Mucosa of rectum (tissue), 2 donors: ENCODE measurements at regions not wholly inside any gene's neighbourhood (a gene's known extent, or its start where the extent isn't known, plus 50 kb on each side); places are given as distances from the start of the nearest gene placed in this dataset.

ENCODE experiments used
- H3K27ac ChIP-seq, 2 donors: one replicate each; pipeline ENCODE4 v1.7.0; 2013; ENCODE audit warnings: inconsistent platforms in 2 of 2, low read depth in 2 of 2, low read length in 2 of 2
- H3K27me3 ChIP-seq, 2 donors: one replicate each; pipeline ENCODE4 v1.7.0; 2013; ENCODE audit warnings: low read length in 2 of 2; ENCODE audit not compliant: control insufficient read depth in 2 of 2, insufficient read depth in 2 of 2
- H3K36me3 ChIP-seq, 2 donors: one replicate each; pipeline ENCODE4 v1.7.0; 2013; ENCODE audit warnings: low read length in 2 of 2; ENCODE audit not compliant: control insufficient read depth in 2 of 2, insufficient read depth in 2 of 2
- H3K4me1 ChIP-seq, 2 donors: one replicate each; pipeline ENCODE4 v1.7.0; 2013; ENCODE audit warnings: low read length in 2 of 2, mild to moderate bottlenecking in 1 of 2; ENCODE audit not compliant: control insufficient read depth in 2 of 2, insufficient read depth in 2 of 2
- H3K4me3 ChIP-seq, 2 donors: one replicate each; pipeline ENCODE4 v1.7.0; 2013; ENCODE audit warnings: low read length in 2 of 2
- H3K9ac ChIP-seq, 2 donors: one replicate each; pipeline ENCODE4 v1.7.0; 2013; ENCODE audit warnings: low read length in 2 of 2, low read depth in 1 of 2, mild to moderate bottlenecking in 1 of 2
- H3K9me3 ChIP-seq, 2 donors: one replicate each; pipeline ENCODE4 v1.7.0; 2013; ENCODE audit warnings: low read length in 2 of 2; ENCODE audit not compliant: control insufficient read depth in 2 of 2
- donor health status: healthy.
- donor health status: Normal muscosa, but diverticular disease.

GRCh38 chr10:131841131-131841660 is 59.6 kb upstream of the PPP2R2D start:
- Histone ChIP-seq H3K4me1 (no peaks in the 10 kb centered on the region), H3K36me3 (no peaks in the 10 kb centered on the region), H3K27me3 (no peaks in the 10 kb centered on the region), H3K4me3 (no peak overlapping the region), H3K27ac (no peak overlapping the region), H3K9me3 (no peaks in the 10 kb centered on the region), H3K9ac (no peak overlapping the region)

- H3K4me1 ChIP-seq, result no peaks in the 10 kb centered on the region
- no peak overlapping the region for H3K9ac ChIP-seq
- H3K36me3 ChIP-seq, result no peaks in the 10 kb centered on the region
- H3K27me3 ChIP-seq, result no peaks in the 10 kb centered on the region
- no peaks in the 10 kb centered on the region for H3K9me3 ChIP-seq
- no peak overlapping the region for H3K4me3 ChIP-seq
- H3K27ac ChIP-seq, result no peak overlapping the region
These were observed 59.1 kb upstream of the PPP2R2D start for GRCh38 chr10:131841661-131842139.

GRCh38 chr10:131842351-131843088 is 58.3 kb upstream of the PPP2R2D start:
- no peak overlapping the region for H3K9ac ChIP-seq
- H3K36me3 ChIP-seq, result no peaks in the 10 kb centered on the region
- H3K4me3 ChIP-seq, result no peak overlapping the region
- H3K27ac ChIP-seq, result no peak overlapping the region
- H3K9me3 ChIP-seq, result no peaks in the 10 kb centered on the region
- no peaks in the 10 kb centered on the region for H3K4me1 ChIP-seq
- no peaks in the 10 kb centered on the region for H3K27me3 ChIP-seq

- no peaks in the 10 kb centered on the region for H3K4me1 ChIP-seq
- no peaks in the 10 kb centered on the region for H3K9me3 ChIP-seq
- no peaks in the 10 kb centered on the region for H3K36me3 ChIP-seq
- H3K27ac ChIP-seq, result no peak overlapping the region
- no peaks in the 10 kb centered on the region for H3K27me3 ChIP-seq
- H3K4me3 ChIP-seq, result no peak overlapping the region
- H3K9ac ChIP-seq, result no peak overlapping the region
These were observed 57.7 kb upstream of the PPP2R2D start for GRCh38 chr10:131843089-131843595.

- no peaks in the 10 kb centered on the region for H3K36me3 ChIP-seq
- H3K9me3 ChIP-seq, result no peaks in the 10 kb centered on the region
- H3K4me3 ChIP-seq, result no peak overlapping the region
- H3K27me3 ChIP-seq, result no peaks in the 10 kb centered on the region
- H3K9ac ChIP-seq, result no peak overlapping the region
- H3K27ac ChIP-seq, result no peak overlapping the region
- H3K4me1 ChIP-seq, result no peaks in the 10 kb centered on the region
These were observed 56.9 kb upstream of the PPP2R2D start for GRCh38 chr10:131843881-131844284.

- no peak overlapping the region for H3K9ac ChIP-seq
- no peak overlapping the region for H3K27ac ChIP-seq
- no peaks in the 10 kb centered on the region for H3K9me3 ChIP-seq
- H3K4me3 ChIP-seq, result no peak overlapping the region
- no peaks in the 10 kb centered on the region for H3K36me3 ChIP-seq
- H3K4me1 ChIP-seq, result no peaks in the 10 kb centered on the region
- H3K27me3 ChIP-seq, result no peaks in the 10 kb centered on the region
These were observed 56.2 kb upstream of the PPP2R2D start for GRCh38 chr10:131844529-131845084.

GRCh38 chr10:131845505-131846239 is 55.1 kb upstream of the PPP2R2D start:
- H3K36me3 ChIP-seq, result no peaks in the 10 kb centered on the region
- H3K4me1 ChIP-seq, result no peaks in the 10 kb centered on the region
- no peak overlapping the region for H3K4me3 ChIP-seq
- H3K9me3 ChIP-seq, result no peaks in the 10 kb centered on the region
- H3K27me3 ChIP-seq, result no peaks in the 10 kb centered on the region
- H3K9ac ChIP-seq, result no peak overlapping the region
- H3K27ac ChIP-seq, result no peak overlapping the region

- no peak overlapping the region for H3K9ac ChIP-seq
- no peaks in the 10 kb centered on the region for H3K36me3 ChIP-seq
- H3K4me1 ChIP-seq, result no peaks in the 10 kb centered on the region
- H3K4me3 ChIP-seq, result no peak overlapping the region
- H3K27ac ChIP-seq, result no peak overlapping the region
- no peaks in the 10 kb centered on the region for H3K27me3 ChIP-seq
- no peaks in the 10 kb centered on the region for H3K9me3 ChIP-seq
These were observed 54.3 kb upstream of the PPP2R2D start for GRCh38 chr10:131846240-131847101.

- Histone ChIP-seq H3K27ac (no peak overlapping the region), H3K9me3 (no peaks in the 10 kb centered on the region), H3K9ac (no peak overlapping the region), H3K27me3 (no peaks in the 10 kb centered on the region), H3K4me3 (no peak overlapping the region), H3K4me1 (no peaks in the 10 kb centered on the region), H3K36me3 (no peaks in the 10 kb centered on the region)
These were observed 53.5 kb upstream of the PPP2R2D start for GRCh38 chr10:131847241-131847783.
